OCI-LY1 (cell line): ENCODE measurements at regions not wholly inside any gene's neighbourhood (a gene's known extent, or its start where the extent isn't known, plus 50 kb on each side); places are given as distances from the start of the nearest gene placed in this dataset.

ENCODE experiments used
- EZH2 ChIP-seq: fragments of 200-600 bp; sonication (generic), shearing (Covaris generic); IDR thresholded peaks from 2 replicates; pipeline ENCODE4 v1.8.0; 2017; ENCODE audit warnings: borderline replicate concordance, mixed run types, mild to moderate bottlenecking, antibody characterized with exemption, low read length, moderate library complexity, mixed read lengths
- TF ChIP-seq, protein P1 (sequence below): fragments of 200-600 bp; sonication (generic), shearing (Covaris generic); IDR thresholded peaks from 2 replicates; pipeline ENCODE4 v1.5.1; 2017; ENCODE audit warnings: mild to moderate bottlenecking, antibody characterized with exemption, low read length, moderate library complexity, mixed read lengths

DNA sequence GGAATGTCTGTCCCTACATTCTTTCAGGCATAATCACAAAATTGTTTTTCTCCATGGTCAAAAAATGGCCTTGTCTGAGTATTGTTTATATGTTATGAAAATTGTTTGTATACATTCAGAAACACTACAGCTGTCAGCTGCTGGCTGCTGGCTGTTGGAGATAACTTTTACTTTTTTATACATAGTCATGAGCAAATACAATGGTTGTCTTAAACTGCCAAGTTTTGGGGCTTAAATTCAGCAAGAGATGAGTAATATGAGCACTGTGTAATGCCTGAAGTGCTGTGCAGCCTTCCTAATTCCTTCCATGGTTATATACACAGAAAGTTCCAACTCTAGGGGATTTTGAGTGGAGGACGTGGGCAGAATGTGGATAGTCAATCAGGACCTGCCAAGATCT is 168.9 kb upstream of the RMP24 start:
- TF ChIP-seq, protein P1, sequence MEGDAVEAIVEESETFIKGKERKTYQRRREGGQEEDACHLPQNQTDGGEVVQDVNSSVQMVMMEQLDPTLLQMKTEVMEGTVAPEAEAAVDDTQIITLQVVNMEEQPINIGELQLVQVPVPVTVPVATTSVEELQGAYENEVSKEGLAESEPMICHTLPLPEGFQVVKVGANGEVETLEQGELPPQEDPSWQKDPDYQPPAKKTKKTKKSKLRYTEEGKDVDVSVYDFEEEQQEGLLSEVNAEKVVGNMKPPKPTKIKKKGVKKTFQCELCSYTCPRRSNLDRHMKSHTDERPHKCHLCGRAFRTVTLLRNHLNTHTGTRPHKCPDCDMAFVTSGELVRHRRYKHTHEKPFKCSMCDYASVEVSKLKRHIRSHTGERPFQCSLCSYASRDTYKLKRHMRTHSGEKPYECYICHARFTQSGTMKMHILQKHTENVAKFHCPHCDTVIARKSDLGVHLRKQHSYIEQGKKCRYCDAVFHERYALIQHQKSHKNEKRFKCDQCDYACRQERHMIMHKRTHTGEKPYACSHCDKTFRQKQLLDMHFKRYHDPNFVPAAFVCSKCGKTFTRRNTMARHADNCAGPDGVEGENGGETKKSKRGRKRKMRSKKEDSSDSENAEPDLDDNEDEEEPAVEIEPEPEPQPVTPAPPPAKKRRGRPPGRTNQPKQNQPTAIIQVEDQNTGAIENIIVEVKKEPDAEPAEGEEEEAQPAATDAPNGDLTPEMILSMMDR = no peak
- no peak for TF ChIP-seq EZH2
